A549 (cell line): ENCODE measurements at regions not wholly inside any gene's neighbourhood (a gene's known extent, or its start where the extent isn't known, plus 50 kb on each side); places are given as distances from the start of the nearest gene placed in this dataset.

ENCODE experiments used
- ATAC-seq, 2 experiments: fragments of 200-7000 bp in 1 of 2; fragments of >200 bp in 1 of 2; cut with Nextera tagmentation in 1 of 2; cut with Tn5 transposase in 1 of 2; 3 replicates each; pipeline versions ENCODE4 v1.8.0 to v1.9.1; 2018 to 2020; ENCODE audit warnings: mild to moderate bottlenecking in 1 of 2, moderate library complexity in 1 of 2
- CTCF ChIA-PET: fragments of 300-600 bp; sonication (Branson Sonifier 250); formaldehyde crosslinking; extraction: SDS; loops from one replicate; lab custom pipeline; 2021; ENCODE audit warnings: antibody characterized with exemption, inconsistent platforms; lab: Yijun Ruan, JAX
- POLR2A ChIA-PET: fragments of 350-600 bp; formaldehyde crosslinking; extraction: SDS; loops from one replicate; lab custom pipeline; 2021; ENCODE audit warnings: antibody characterized with exemption, inconsistent platforms; lab: Yijun Ruan, JAX
- DNase-seq, 2 experiments: peaks; one replicate each; pipeline versions ENCODE4 v3.0.0 to v3.0.0-alpha.2; 2011 to 2016; ENCODE audit warnings: low read depth in 1 of 2, low spot score in 1 of 2
- FAIRE-seq: peaks from 2 replicates; lab custom pipeline; 2011; peaks lifted over from hg19 to GRCh38; lab: Jason Lieb, UNC
- H3K27ac ChIP-seq, 2 experiments: fragments of >200 bp; sonication (Bioruptor Twin); formaldehyde crosslinking; 3 replicates each; pipeline ENCODE4 v1.5.1; 2016 to 2017
- H3K4me1 ChIP-seq: fragments of >200 bp; sonication (Bioruptor Twin); formaldehyde crosslinking; 3 replicates; pipeline ENCODE4 v1.6.1; 2016
- H3K4me2 ChIP-seq: fragments of >200 bp; sonication (Bioruptor Twin); formaldehyde crosslinking; 3 replicates; pipeline ENCODE4 v1.6.1; 2016
- H3K4me3 ChIP-seq: fragments of >200 bp; sonication (Bioruptor Twin); formaldehyde crosslinking; 3 replicates; pipeline ENCODE4 v1.5.1; 2016
- H3K9me3 ChIP-seq: fragments of >200 bp; sonication (Bioruptor Twin); formaldehyde crosslinking; 3 replicates; pipeline ENCODE4 v1.6.1; 2016
- CBX8 ChIP-seq: fragments of 200-600 bp; sonication (generic); IDR thresholded peaks from 2 replicates; pipeline ENCODE4 v1.6.1; 2016
- CHD2 ChIP-seq: fragments of 150-350 bp; IDR thresholded peaks from 2 replicates; pipeline ENCODE4 v1.6.1; 2014; ENCODE audit warnings: low read length; ENCODE audit not compliant: partially characterized antibody
- E2F6 ChIP-seq: IDR thresholded peaks from 2 replicates; pipeline ENCODE4 v1.6.1; 2012; ENCODE audit warnings: low read depth, borderline replicate concordance
- ELK1 ChIP-seq: fragments of 150-350 bp; IDR thresholded peaks from 2 replicates; pipeline ENCODE4 v1.6.1; 2014; ENCODE audit warnings: low read depth, mild to moderate bottlenecking, low read length
- EP300 ChIP-seq, 2 experiments: fragments of >200 bp; sonication (Bioruptor Twin); formaldehyde crosslinking; IDR thresholded peaks; 2 replicates in 1 of 2; 3 replicates in 1 of 2; pipeline ENCODE4 v1.6.1; 2016 to 2017
- ESRRA ChIP-seq: fragments of 150-350 bp; IDR thresholded peaks from 2 replicates; pipeline ENCODE4 v1.6.1; 2014; ENCODE audit warnings: mild to moderate bottlenecking, low read length, borderline replicate concordance
- FOSL2 ChIP-seq, 2 experiments: fragments of 450-650 bp in 1 of 2; fragments of >200 bp in 1 of 2; sonication (Bioruptor Twin) in 1 of 2; formaldehyde crosslinking; IDR thresholded peaks; 2 replicates each; pipeline versions ENCODE4 v1.5.0 to v1.6.1; 2016 to 2020; ENCODE audit warnings: mild to moderate bottlenecking in 1 of 2, moderate library complexity in 1 of 2
- GATA3 ChIP-seq: IDR thresholded peaks from 2 replicates; pipeline ENCODE4 v1.6.1; 2012; ENCODE audit warnings: borderline replicate concordance
- HEYL ChIP-seq: fragments of 250-450 bp; sonication (Bioruptor Pico); IDR thresholded peaks from 2 replicates; pipeline ENCODE4 v1.8.0; 2021; ENCODE audit warnings: mild to moderate bottlenecking, moderate library complexity
- HMGXB4 ChIP-seq: fragments of 250-450 bp; sonication (Bioruptor Pico); IDR thresholded peaks from 2 replicates; pipeline ENCODE4 v1.5.0; 2021; ENCODE audit warnings: mild to moderate bottlenecking, moderate library complexity, borderline replicate concordance
- KDM5A ChIP-seq: fragments of 200-600 bp; sonication (generic); IDR thresholded peaks from 2 replicates; pipeline ENCODE4 v1.6.1; 2016; ENCODE audit warnings: antibody characterized with exemption, mild to moderate bottlenecking
- MAFK ChIP-seq: fragments of 450-650 bp; IDR thresholded peaks from 2 replicates; pipeline ENCODE4 v1.6.1; 2014; ENCODE audit not compliant: partially characterized antibody
- MYC ChIP-seq: IDR thresholded peaks from 2 replicates; pipeline ENCODE4 v1.6.1; 2012; ENCODE audit warnings: mild to moderate bottlenecking, inconsistent platforms, low read length, improper control_type of control experiment, borderline replicate concordance
- NPAS2 ChIP-seq: fragments of 250-450 bp; sonication (Bioruptor Pico); IDR thresholded peaks from 2 replicates; pipeline ENCODE4 v1.8.0; 2022; ENCODE audit warnings: mild to moderate bottlenecking, moderate library complexity, borderline replicate concordance
- PHF8 ChIP-seq: fragments of 200-600 bp; sonication (generic); IDR thresholded peaks from 2 replicates; pipeline ENCODE4 v1.6.1; 2016; ENCODE audit warnings: low read depth, mild to moderate bottlenecking, antibody characterized with exemption, moderate library complexity, borderline replicate concordance
- POLR2A ChIP-seq: IDR thresholded peaks from 2 replicates; pipeline ENCODE4 v1.6.1; 2012; ENCODE audit warnings: mild to moderate bottlenecking, low read length
- POLR2AphosphoS2 ChIP-seq: conservative IDR thresholded peaks from 2 replicates; pipeline ENCODE4 v1.6.1; 2012; ENCODE audit warnings: low read length, improper control_type of control experiment, inconsistent platforms
- RAD21 ChIP-seq, 2 experiments: fragments of >200 bp in 1 of 2; sonication (Bioruptor Twin) in 1 of 2; formaldehyde crosslinking in 1 of 2; IDR thresholded peaks in 1 of 2; conservative IDR thresholded peaks in 1 of 2; 2 replicates in 1 of 2; 3 replicates in 1 of 2; pipeline ENCODE4 v1.6.1; 2012 to 2018; ENCODE audit warnings: inconsistent platforms in 1 of 2
- RARB ChIP-seq: fragments of 250-450 bp; sonication (Bioruptor Pico); IDR thresholded peaks from 2 replicates; pipeline ENCODE4 v1.8.0; 2021; ENCODE audit warnings: mild to moderate bottlenecking, moderate library complexity
- RFX5 ChIP-seq: fragments of 450-650 bp; IDR thresholded peaks from 2 replicates; pipeline ENCODE4 v1.7.1; 2014; ENCODE audit warnings: antibody characterized with exemption, mild to moderate bottlenecking, moderate library complexity
- RNF2 ChIP-seq: fragments of 200-600 bp; sonication (generic); IDR thresholded peaks from 2 replicates; pipeline ENCODE4 v1.6.1; 2016; ENCODE audit warnings: low read depth, mild to moderate bottlenecking, antibody characterized with exemption, moderate library complexity, borderline replicate concordance
- SREBF2 ChIP-seq: fragments of 450-650 bp; IDR thresholded peaks from 2 replicates; pipeline ENCODE4 v1.6.1; 2014; ENCODE audit warnings: mild to moderate bottlenecking, moderate library complexity
- TFCP2L1 ChIP-seq: fragments of 250-450 bp; sonication (Bioruptor Pico); IDR thresholded peaks from 2 replicates; pipeline ENCODE4 v1.5.0; 2021; ENCODE audit warnings: mild to moderate bottlenecking
- TP53 ChIP-seq: fragments of 250-450 bp; sonication (Bioruptor Pico); IDR thresholded peaks from 2 replicates; pipeline ENCODE4 v1.5.0; 2021; ENCODE audit warnings: mild to moderate bottlenecking, moderate library complexity
- ZC3H11A ChIP-seq: fragments of 450-650 bp; IDR thresholded peaks from 2 replicates; pipeline ENCODE4 v1.6.1; 2014; ENCODE audit warnings: antibody characterized with exemption, mild to moderate bottlenecking
- ZNF302 ChIP-seq: fragments of 250-450 bp; sonication (Bioruptor Pico); IDR thresholded peaks from 2 replicates; pipeline ENCODE4 v1.9.0; 2021; ENCODE audit warnings: inconsistent platforms, mild to moderate bottlenecking, moderate library complexity
- WGBS: methylation state at CpG from one replicate; pipeline ENCODE4 v1.1.6; 2017; ENCODE audit errors: missing lambda C conversion rate; 5-methylcytosine and 5-hydroxymethylcytosine counted together
- TF ChIP-seq, protein P1 (sequence below): fragments of >200 bp; sonication (Bioruptor Twin); formaldehyde crosslinking; IDR thresholded peaks from 3 replicates; pipeline ENCODE4 v1.6.1; 2016

DNA sequence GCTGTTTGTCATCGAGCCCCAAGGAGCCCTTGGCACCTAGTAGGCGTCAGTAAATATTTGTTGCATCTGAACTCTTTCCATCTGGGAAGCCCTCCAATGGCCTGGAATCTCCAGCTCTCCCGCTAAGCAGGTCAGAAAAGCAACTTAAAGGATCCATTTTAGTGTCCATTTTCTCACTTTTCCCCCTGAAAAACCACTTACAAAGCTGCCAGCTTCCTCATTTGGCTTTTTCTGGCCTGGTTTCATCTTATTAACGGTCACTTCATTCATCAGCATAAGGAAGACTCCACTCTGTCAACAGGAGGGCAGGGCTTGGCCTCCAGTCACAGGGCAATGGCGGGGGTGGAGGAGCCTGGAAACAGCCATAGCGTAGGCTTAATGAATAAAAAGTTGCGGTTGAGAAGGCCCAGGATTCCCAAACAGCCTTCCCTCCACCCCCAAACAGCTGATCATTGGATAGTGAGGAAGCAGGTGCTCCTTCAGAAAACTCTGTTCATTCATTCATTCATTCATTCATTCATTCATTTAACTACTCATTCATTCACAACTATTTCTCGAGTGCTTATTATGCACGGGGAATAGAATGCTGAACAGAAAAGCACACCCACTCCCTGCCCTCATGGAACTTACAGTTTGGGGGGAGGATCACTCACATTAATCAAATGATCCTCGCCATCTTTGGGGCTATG lies 104.5 kb upstream of the RCN1 start:
- FAIRE-seq: no peak
- Histone ChIP-seq H3K27ac (no peak overlapping the region), H3K9me3 (no peaks in the 10 kb centered on the region), H3K4me1 (no peaks in the 10 kb centered on the region), H3K4me3 (no peak overlapping the region), H3K4me2 (no peak overlapping the region)
- DNase-seq: no peak
- CTCF ChIA-PET: no interaction called here
- TF ChIP-seq TFCP2L1: no peak
- no peak for TF ChIP-seq EP300 (IDR thresholded peaks at IDR 0.05)
- TF ChIP-seq MYC: no peak
- TF ChIP-seq HMGXB4 (CRISPR knock-in tag): no peak
- no peak for TF ChIP-seq RARB (CRISPR knock-in tag)
- TF ChIP-seq ELK1: no peak
- TF ChIP-seq PHF8: no peak
- no peak for TF ChIP-seq E2F6
- TF ChIP-seq CHD2: no peak
- TF ChIP-seq MAFK: no peak
- TF ChIP-seq ZNF302 (CRISPR knock-in tag): no peak
- TF ChIP-seq POLR2AphosphoS2: no peak
- 43% methylated on average over 10 of the region's 10 CpGs for WGBS
- ATAC-seq: no peak
- POLR2A ChIA-PET: no interaction called here

DNA sequence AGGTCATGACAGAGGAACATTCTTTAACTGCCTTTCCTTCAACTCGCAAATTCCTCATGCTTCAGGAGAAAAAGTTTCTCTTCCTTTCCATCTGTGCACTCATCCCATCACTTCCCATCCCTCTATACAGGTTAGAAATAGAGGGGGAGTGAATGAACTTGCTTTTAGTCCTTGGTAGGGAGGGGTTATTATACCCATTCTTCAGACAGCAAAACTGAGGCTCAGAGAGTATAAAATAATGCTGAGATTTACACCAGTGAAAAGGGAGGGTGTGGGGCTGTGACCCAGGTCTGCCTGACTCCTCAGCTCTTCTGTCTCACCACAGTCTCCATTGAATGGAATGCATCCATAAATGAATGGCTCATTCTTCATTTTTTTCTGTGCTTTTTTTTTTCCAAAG lies 109.4 kb upstream of the RCN1 start:
- no peak overlapping the region for H3K4me3 ChIP-seq
- DNase-seq (no peak), ATAC-seq (no peak), FAIRE-seq (no peak)
- no peak overlapping the region for H3K4me2 ChIP-seq
- POLR2A ChIA-PET: no interaction called here
- 23% methylated on average over 1 of the region's 1 CpG for WGBS
- CTCF ChIA-PET: interaction anchor here (0.7 to 3.0 kb wide), 2 partner anchors 23 to 203 kb away, joined by 3 to 8 read pairs; no protein-coding TSS in a partner anchor
- no peaks in the 10 kb centered on the region for H3K4me1 ChIP-seq
- no peak overlapping the region for H3K27ac ChIP-seq
- TF ChIP-seq MAFK (no peak), TP53 (CRISPR knock-in tag) (no peak), HEYL (no peak), CBX8 (no peak), RAD21 (conservative IDR thresholded peaks at IDR 0.05 in 1 of 2, IDR thresholded peaks at IDR 0.05 in 1 of 2) (no peak), NPAS2 (CRISPR knock-in tag) (no peak), FOSL2 (IDR thresholded peaks at IDR 0.05) (no peak), FOSL2 (CRISPR knock-in tag; IDR thresholded peaks at IDR 0.05) (no peak), KDM5A (no peak)
- H3K9me3 ChIP-seq: no peaks in the 10 kb centered on the region

- FAIRE-seq: no peak
- ChIA-PET POLR2A (no interaction called here), CTCF (interaction anchor here (0.6 kb wide), 1 partner anchor 119 kb away, joined by 3 read pairs; no protein-coding TSS in a partner anchor)
- no peak overlapping the region for H3K4me3 ChIP-seq
- no peaks in the 10 kb centered on the region for H3K9me3 ChIP-seq
- no peak for TF ChIP-seq ZC3H11A
- no peak for TF ChIP-seq RNF2
- TF ChIP-seq ZNF302 (CRISPR knock-in tag): no peak
- no peak for TF ChIP-seq ESRRA
- no peak for TF ChIP-seq FOSL2 (IDR thresholded peaks at IDR 0.05)
- no peak for TF ChIP-seq FOSL2 (CRISPR knock-in tag; IDR thresholded peaks at IDR 0.05)
- TF ChIP-seq GATA3: no peak
- no peak for TF ChIP-seq POLR2A
- TF ChIP-seq SREBF2: no peak
- TF ChIP-seq, protein P1, sequence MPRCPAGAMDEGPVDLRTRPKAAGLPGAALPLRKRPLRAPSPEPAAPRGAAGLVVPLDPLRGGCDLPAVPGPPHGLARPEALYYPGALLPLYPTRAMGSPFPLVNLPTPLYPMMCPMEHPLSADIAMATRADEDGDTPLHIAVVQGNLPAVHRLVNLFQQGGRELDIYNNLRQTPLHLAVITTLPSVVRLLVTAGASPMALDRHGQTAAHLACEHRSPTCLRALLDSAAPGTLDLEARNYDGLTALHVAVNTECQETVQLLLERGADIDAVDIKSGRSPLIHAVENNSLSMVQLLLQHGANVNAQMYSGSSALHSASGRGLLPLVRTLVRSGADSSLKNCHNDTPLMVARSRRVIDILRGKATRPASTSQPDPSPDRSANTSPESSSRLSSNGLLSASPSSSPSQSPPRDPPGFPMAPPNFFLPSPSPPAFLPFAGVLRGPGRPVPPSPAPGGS: no peak
- no peak for TF ChIP-seq EP300 (IDR thresholded peaks at IDR 0.05)
- no peak for TF ChIP-seq HMGXB4 (CRISPR knock-in tag)
- TF ChIP-seq RFX5: no peak
- no peak overlapping the region for H3K27ac ChIP-seq
- peaks cover 10% of the 10 kb centered on the region; the same call in 2 of the 3 replicates for H3K4me1 ChIP-seq
- H3K4me2 ChIP-seq: no peak overlapping the region
- no peak for DNase-seq
- 64% methylated on average over 4 of the region's 4 CpGs for WGBS
- no peak for ATAC-seq
Measured at GRCh38 chr11:31977343-31977742, 113.5 kb upstream of the RCN1 start.
